ENCODE measurements at regions not wholly inside any gene's neighbourhood (a gene's known extent, or its start where the extent isn't known, plus 50 kb on each side); places are given as distances from the start of the nearest gene placed in this dataset.

- no peak for DNase-seq
These were observed 376.5 kb downstream of the HNRNPD start for GRCh38 chr4:81997313-81997712.

- DNase-seq = no peak
These were observed 382.9 kb downstream of the HNRNPD start for GRCh38 chr4:81990898-81991297.

DNA sequence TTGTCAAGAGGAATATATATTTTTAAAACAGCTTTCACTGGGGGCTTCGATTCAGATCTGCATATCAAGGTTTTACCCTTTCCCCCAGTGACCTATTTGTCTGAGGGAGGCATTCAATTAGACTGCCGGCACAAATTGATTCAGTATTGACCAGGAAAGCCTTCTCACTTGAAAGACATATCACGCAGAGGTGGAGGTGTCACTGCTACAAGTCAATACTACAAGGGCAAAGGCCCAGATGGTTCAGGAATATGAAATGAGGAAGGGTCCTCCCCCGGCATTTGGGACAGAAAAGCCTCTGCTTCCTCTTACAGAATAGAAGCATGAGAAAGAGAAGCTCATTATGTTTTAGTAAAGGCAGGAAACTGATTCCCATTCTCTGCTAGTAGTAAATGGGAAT lies 383.6 kb downstream of the HNRNPD start:
- DNase-seq = no peak

DNA sequence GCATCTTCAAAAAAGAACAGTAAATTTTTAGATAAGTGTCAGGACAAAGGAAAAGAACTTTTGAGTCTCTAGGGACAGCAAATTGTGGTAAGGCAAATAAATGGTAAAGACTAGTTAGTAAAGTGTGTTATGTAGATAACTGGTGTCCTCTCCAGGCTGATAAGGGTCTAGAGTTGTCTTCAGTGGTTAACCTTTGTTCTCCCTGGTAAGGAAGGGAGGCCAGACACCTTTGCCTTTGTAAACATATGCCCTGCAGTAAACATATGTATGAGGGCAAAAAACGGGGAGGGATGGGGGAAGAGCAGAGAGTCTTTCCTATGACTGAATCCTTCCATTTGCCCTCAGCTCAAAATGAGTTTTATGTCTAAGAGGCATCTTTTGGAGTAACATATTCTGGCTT lies 384.6 kb downstream of the HNRNPD start:
- no peak for DNase-seq

GRCh38 chr4:81988178-81988577 lies 385.6 kb downstream of the HNRNPD start:
- DNase-seq = no peak

GRCh38 chr4:81984746-81985145 lies 389.0 kb downstream of the HNRNPD start:
- no peak for DNase-seq

- DNase-seq = no peak
These were observed 390.8 kb downstream of the HNRNPD start for GRCh38 chr4:81982846-81983540.

- DNase-seq = no peak
These were observed 392.6 kb downstream of the HNRNPD start for GRCh38 chr4:81981218-81981617.

DNA sequence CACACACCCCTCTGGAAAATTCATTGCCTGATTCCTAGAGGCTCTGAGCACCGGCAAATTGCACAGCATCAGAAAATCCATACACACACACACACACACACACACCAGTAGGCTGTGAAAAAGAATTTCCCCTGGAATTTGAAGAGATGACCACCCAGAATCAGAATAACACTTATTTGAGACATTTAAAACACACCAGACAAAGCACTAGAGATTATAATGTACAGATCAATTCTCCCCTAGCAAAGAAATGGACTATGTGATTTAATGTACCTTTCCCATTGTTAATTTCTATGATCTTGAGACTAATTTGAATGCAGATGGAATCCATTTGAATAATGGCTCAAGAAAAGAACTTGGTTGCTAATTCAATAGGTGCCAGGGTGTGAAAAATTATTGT lies 399.3 kb downstream of the HNRNPD start:
- no peak for DNase-seq

- no peak for DNase-seq
These were observed 402.0 kb downstream of the HNRNPD start for GRCh38 chr4:81971637-81972381.

GRCh38 chr4:81971061-81971460 lies 402.7 kb downstream of the HNRNPD start:
- no peak for DNase-seq

GRCh38 chr4:81970454-81970853 lies 403.3 kb downstream of the HNRNPD start:
- no peak for DNase-seq

DNA sequence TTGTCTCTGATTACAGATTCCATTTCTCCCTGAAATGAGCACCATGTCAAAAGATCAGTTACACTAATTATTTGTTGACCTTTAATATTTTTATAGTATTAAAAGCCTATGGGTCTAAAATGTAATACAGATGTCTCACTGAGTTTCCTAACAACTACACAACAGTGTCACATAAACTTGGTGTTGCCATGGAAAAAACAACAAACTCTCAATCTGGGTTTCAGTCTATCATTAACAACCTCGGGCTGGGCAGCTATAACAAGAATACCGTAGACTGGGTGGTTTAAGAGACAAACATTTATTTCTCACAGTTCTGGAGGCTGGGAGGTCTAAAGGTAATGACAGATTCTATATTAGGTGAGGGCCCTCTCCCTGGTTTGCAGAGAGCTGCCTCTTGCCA lies 407.1 kb downstream of the HNRNPD start:
- no peak for DNase-seq

DNA sequence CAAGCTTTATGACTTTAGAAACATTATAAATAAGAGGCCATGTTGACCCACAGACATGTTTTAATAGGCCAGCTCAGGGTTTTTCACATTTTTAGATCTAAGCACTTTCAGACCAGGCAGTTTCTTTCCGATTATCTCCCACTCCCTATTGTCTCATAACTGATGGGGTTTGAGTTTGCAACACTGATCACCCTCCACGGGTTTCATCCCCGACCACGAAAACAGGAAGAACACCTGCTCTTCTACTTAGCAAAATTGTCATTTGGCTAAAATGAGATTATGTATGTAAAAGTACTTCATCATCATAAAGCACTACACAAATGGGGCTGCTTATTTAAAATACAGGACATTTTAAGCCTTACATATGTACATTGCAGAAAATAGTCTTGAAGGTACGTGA lies 407.9 kb downstream of the HNRNPD start:
- DNase-seq = no peak

- DNase-seq = no peak
These were observed 408.3 kb downstream of the HNRNPD start for GRCh38 chr4:81965454-81965853.

- no peak for DNase-seq
These were observed 410.1 kb downstream of the HNRNPD start for GRCh38 chr4:81963763-81964020.

- no peak for DNase-seq
These were observed 410.6 kb downstream of the HNRNPD start for GRCh38 chr4:81963015-81963762.

GRCh38 chr4:81960961-81961360 lies 412.8 kb downstream of the HNRNPD start:
- DNase-seq = no peak

- DNase-seq = no peak
These were observed 419.5 kb downstream of the HNRNPD start for GRCh38 chr4:81954271-81954670.

DNA sequence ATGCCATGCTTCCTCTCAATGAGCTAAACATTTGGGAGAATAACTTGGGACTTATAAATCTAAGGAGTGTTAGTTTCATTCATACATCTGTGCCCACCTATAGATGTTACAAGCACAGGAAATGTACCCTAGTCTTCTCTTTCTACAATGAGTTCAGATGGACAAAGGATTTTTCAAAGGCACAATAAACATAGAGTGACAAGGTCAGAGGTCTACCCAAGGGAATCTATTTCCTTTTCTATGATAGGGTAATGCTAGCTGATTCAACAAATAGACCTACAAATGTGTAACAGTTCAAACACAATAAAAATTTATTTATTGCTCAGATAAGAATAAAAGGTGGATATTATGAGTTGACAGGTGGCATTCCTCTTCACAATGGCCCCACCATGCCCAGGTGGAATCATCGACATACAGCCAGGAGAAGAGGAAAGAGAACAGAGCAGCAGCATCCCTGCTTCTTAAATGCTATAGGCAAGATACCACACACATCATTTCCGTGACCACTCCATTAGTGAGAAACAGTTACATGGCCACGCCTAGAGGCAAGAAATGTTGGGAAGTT lies 421.8 kb downstream of the HNRNPD start:
- DNase-seq = no peak

- no peak for DNase-seq
These were observed 426.8 kb downstream of the HNRNPD start for GRCh38 chr4:81946996-81947395.

- DNase-seq = no peak
These were observed 443.1 kb downstream of the HNRNPD start for GRCh38 chr4:81930506-81931238.

DNA sequence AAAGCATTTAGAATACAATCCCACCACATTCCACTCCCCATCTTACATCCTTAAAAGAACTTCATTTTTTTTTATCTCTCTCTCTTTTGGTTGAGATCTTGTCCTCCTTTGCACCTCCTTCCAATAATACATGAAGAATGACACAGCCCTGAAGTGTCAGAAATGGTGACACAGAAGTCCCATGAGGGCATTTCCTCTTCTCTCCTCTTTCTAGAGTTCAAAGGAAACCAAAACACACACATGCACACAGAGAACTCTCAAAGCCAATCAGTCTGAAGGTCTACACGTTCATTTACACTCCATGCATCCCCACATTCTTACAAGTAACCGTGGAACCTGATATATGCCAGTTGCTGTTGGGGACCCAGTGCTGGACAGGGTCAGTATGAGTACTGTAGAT lies 450.7 kb downstream of the HNRNPD start:
- DNase-seq = no peak

Measured in inflammatory macrophage treated with lipopolysaccharide for 1 hour (primary cell).